Lower leg skin (tissue), 3 donors: ENCODE measurements at regions not wholly inside any gene's neighbourhood (a gene's known extent, or its start where the extent isn't known, plus 50 kb on each side); places are given as distances from the start of the nearest gene placed in this dataset.

ENCODE experiments used
- POLR2A ChIP-seq, 2 donors: fragments of 450-650 bp; IDR thresholded peaks; one replicate each; pipeline ENCODE4 v1.6.1; 2016 to 2017; ENCODE audit warnings: antibody characterized with exemption in 2 of 2, mild to moderate bottlenecking in 1 of 2, moderate library complexity in 1 of 2
- TF ChIP-seq, protein P1 (sequence below), 3 donors: fragments of 450-650 bp; IDR thresholded peaks; one replicate each; pipeline ENCODE4 v1.5.1; 2016; ENCODE audit warnings: antibody characterized with exemption in 3 of 3, mild to moderate bottlenecking in 3 of 3, moderate library complexity in 2 of 3

GRCh38 chr3:31305340-31305739 is 227.4 kb upstream of the STT3B start:
- TF ChIP-seq, protein P1, sequence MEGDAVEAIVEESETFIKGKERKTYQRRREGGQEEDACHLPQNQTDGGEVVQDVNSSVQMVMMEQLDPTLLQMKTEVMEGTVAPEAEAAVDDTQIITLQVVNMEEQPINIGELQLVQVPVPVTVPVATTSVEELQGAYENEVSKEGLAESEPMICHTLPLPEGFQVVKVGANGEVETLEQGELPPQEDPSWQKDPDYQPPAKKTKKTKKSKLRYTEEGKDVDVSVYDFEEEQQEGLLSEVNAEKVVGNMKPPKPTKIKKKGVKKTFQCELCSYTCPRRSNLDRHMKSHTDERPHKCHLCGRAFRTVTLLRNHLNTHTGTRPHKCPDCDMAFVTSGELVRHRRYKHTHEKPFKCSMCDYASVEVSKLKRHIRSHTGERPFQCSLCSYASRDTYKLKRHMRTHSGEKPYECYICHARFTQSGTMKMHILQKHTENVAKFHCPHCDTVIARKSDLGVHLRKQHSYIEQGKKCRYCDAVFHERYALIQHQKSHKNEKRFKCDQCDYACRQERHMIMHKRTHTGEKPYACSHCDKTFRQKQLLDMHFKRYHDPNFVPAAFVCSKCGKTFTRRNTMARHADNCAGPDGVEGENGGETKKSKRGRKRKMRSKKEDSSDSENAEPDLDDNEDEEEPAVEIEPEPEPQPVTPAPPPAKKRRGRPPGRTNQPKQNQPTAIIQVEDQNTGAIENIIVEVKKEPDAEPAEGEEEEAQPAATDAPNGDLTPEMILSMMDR (IDR thresholded peaks at IDR 0.05): no peak
- no peak for TF ChIP-seq POLR2A (IDR thresholded peaks at IDR 0.05)
